AG10803 (cell line): ENCODE measurements at regions not wholly inside any gene's neighbourhood (a gene's known extent, or its start where the extent isn't known, plus 50 kb on each side); places are given as distances from the start of the nearest gene placed in this dataset.

Experiments
- DNase-seq: peaks from one replicate; pipeline ENCODE4 v3.0.0; 2010; ENCODE audit warnings: low read depth
- H3K4me3 ChIP-seq: 2 replicates; pipeline ENCODE4 v1.5.1; 2011; ENCODE audit warnings: mild to moderate bottlenecking, low read length, control low read depth
- TF ChIP-seq, protein P1 (sequence below): conservative IDR thresholded peaks from 2 replicates; pipeline ENCODE4 v1.5.1; 2011; ENCODE audit warnings: mild to moderate bottlenecking, low read length, control low read depth, inconsistent platforms

DNA sequence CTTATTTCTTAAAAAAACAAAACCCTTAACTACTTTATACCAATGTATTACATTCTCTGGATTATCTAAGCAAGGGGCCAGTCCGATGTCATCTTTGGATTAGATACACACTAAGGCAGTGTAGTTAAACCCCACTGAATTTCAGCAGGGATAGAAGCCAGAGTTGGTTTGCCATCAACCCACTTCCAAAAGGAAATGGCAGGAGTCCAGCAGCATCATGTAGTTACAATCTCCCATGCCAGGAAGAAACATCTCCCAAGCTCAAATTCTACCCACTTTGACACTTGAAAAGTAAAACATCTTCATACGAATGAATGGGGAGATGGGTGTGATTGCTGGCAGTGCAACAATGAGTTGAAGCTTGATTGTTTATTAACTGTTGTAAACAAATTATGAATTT, 203.5 kb upstream of the PLXNC1 start:
- no peak for DNase-seq
- no peak overlapping the region for H3K4me3 ChIP-seq
- TF ChIP-seq, protein P1, sequence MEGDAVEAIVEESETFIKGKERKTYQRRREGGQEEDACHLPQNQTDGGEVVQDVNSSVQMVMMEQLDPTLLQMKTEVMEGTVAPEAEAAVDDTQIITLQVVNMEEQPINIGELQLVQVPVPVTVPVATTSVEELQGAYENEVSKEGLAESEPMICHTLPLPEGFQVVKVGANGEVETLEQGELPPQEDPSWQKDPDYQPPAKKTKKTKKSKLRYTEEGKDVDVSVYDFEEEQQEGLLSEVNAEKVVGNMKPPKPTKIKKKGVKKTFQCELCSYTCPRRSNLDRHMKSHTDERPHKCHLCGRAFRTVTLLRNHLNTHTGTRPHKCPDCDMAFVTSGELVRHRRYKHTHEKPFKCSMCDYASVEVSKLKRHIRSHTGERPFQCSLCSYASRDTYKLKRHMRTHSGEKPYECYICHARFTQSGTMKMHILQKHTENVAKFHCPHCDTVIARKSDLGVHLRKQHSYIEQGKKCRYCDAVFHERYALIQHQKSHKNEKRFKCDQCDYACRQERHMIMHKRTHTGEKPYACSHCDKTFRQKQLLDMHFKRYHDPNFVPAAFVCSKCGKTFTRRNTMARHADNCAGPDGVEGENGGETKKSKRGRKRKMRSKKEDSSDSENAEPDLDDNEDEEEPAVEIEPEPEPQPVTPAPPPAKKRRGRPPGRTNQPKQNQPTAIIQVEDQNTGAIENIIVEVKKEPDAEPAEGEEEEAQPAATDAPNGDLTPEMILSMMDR: no peak

DNA sequence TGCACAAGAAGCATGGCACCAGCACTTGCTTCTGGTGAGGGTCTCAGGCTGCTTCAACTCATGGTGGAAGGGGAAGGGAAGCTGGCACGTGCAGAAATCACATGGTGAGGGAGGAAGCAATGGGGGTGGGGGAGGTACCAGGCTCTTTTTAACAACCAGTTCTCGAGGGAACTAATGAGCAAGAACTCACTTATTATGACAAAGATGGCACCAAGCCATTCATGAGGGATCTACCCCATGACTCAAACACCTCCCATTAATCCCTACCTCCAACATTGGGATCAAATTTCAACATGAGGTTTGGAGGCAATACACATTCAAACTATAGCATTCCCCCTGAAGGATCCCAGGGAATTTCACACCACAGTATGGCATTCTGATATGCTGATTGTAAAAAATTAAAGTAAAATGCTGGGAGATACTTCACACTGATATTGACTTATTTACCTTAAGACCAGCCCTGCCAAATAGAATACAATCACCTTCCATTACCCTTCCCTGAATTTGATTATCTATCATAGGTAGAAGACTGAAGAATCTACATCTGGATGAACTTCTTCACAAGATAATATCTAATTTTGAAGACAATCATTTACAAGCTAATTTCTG, 201.7 kb upstream of the PLXNC1 start:
- DNase-seq: peak; percentile 64
- no peak overlapping the region for H3K4me3 ChIP-seq
- TF ChIP-seq, protein P1: no peak

DNA sequence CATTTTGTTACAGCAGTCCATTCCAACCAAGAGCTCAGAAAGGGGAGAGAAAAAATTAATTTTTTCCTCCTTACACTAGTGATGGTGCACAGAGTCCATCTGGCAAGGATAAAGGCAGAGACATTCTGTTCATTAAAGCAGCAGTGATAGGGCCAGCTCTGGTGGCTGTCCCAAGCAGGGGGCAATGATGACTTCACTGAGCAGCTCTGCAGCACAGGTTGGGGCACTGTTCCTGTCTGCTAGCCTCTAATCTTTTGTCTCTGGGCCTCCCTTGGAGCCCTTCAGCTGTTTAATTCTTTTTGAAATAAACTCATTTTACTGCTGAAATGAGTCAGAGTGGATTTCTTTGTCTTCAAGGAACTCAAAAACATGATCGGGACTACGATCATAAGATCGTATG, 200.9 kb upstream of the PLXNC1 start:
- DNase-seq: no peak
- TF ChIP-seq, protein P1: no peak
- no peak overlapping the region for H3K4me3 ChIP-seq

DNA sequence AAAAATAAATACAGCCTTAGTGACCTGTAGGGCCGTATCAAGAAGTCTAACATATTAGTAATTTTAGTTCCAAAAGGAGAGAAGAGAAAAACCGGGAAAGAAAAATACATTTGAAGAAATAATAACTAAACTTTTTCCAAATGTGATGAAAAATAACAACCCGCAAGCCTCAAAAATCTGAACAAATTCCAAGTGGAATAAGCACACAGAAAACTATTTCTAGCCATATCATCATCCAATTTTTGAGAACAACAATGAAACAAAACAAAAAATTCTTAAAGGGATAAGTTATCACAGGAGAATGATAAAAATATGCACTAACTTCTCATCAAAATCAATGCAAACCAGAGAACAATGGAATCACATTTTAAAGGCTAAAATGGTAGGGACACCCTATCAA, 198.1 kb upstream of the PLXNC1 start:
- TF ChIP-seq, protein P1: no peak
- no peak overlapping the region for H3K4me3 ChIP-seq
- DNase-seq: peak; percentile 72

DNA sequence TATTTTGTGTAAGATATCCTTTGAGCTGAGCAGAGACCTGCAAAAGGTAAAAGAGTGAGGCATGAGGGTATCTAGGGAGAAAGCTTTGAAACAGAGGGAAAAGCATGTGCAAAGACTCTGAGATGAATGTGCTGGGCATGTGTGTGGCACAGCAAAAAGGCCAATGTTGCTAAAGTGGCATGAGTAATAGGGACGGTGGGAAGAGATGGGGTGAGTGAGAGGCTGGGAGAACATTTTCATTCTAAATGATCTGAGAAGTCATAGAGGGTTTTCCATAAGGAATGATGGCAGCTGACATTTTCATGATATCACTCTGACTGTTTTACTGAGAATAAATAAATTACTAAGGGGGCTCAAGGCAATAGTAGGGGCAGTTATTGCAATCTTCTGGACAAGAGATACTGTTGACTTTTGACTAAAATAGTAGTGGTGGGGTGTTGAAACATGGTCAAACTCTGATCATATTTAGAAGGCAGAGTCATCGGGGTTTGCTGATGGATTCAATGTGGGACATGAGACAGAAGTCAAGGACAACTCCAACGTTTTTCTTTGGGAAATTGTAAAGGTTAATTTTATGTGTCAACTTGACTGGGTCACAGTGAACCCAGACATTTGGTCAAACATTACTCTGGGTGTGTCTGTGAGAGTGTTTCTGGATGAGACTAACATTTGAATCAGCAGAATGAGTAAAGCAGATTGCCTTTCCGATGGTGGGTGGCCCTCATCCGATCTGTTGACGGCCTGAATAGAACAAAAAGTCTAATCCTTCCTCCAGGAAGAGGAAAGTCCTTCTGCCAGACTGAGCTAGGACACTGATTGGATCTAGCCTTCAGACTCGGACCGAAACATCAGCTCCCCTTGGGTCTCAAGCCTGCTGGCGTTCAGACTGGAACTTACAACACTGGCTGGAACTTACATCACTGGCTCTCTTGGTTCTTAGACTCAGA, 193.9 kb upstream of the PLXNC1 start:
- peak; percentile 78 for DNase-seq
- TF ChIP-seq, protein P1: no peak
- no peak overlapping the region for H3K4me3 ChIP-seq

DNA sequence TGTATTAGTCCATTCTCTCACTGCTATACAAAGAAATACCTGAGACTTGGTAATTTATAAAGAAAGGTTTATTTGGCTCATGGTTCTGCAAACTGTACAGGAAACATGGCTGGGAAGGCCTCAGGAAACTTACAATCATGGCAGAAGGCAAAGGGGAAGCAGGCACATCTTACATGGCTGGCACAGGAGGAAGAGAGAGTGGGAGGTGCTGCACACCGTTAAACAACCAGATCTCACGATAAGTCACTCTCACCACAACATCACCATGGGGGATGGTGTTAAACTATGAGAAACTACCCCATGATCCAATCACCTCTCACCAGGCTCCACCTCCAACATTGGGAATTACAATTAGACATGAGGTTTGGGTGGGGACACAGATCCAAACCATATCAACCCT, 191.8 kb upstream of the PLXNC1 start:
- DNase-seq: no peak
- TF ChIP-seq, protein P1: no peak
- H3K4me3 ChIP-seq: no peak overlapping the region

DNA sequence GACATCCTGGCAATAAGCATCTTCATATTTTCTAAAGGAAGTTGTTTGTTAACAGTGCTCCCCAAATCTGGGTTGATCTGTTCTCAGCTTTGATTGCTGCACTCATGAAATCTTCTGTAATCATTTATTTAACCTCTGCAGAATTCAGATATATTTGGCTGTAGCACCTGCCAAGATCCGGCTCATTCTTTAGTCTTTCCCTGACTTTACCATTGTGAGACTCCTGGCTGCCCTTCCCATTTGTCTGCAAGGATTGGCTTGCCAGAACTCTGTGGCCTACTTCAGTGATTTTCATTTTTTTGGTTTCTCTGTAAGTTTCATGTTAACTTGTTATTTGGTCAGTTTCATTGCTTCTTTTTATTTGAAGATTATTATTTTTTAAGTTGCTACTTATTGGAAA, 191.2 kb upstream of the PLXNC1 start:
- TF ChIP-seq, protein P1: no peak
- no peak for DNase-seq
- H3K4me3 ChIP-seq: no peak overlapping the region
